A673 (cell line): ENCODE measurements at regions not wholly inside any gene's neighbourhood (a gene's known extent, or its start where the extent isn't known, plus 50 kb on each side); places are given as distances from the start of the nearest gene placed in this dataset.

Experiments used
- BruUV-seq: library from RNA; stranded (reverse); fragments of 400-500 nt; replicated peaks from 2 replicates; lab custom pipeline; 2021; lab: Mats Ljungman, UMichigan
- CTCF ChIA-PET: fragments of 300-600 bp; sonication (Branson Sonifier 250); formaldehyde crosslinking; loops from one replicate; lab custom pipeline; 2022; ENCODE audit warnings: antibody characterized with exemption; lab: Charles Lee
- POLR2A ChIA-PET: fragments of 300-600 bp; sonication (Branson Sonifier 250); formaldehyde crosslinking; loops from one replicate; lab custom pipeline; 2022; ENCODE audit warnings: antibody characterized with exemption; ENCODE audit not compliant: low non-redundant PET; lab: Charles Lee
- DNase-seq: peaks from one replicate; pipeline ENCODE4 v3.0.0-alpha.2; 2015; ENCODE audit warnings: low spot score
- H3K27ac ChIP-seq: fragments of 200-600 bp; sonication (generic); 2 replicates; pipeline ENCODE4 v1.5.1; 2016; ENCODE audit warnings: mixed run types, low read depth, mild to moderate bottlenecking, mixed read lengths, antibody characterized with exemption, low read length; ENCODE audit not compliant: poor library complexity, severe bottlenecking
- H3K27me3 ChIP-seq: fragments of 200-600 bp; sonication (generic); replicated peaks from 2 replicates; pipeline ENCODE4 v1.6.1; 2017; ENCODE audit warnings: mixed run types, low read depth, mild to moderate bottlenecking, mixed read lengths, antibody characterized with exemption, low read length; ENCODE audit not compliant: insufficient read depth, poor library complexity
- H3K36me3 ChIP-seq: fragments of 200-600 bp; sonication (generic); 2 replicates; pipeline ENCODE4 v1.6.1; 2016; ENCODE audit warnings: mixed run types, mild to moderate bottlenecking, mixed read lengths, antibody characterized with exemption, low read length; ENCODE audit not compliant: insufficient read depth, poor library complexity, severe bottlenecking
- H3K4me1 ChIP-seq: fragments of 200-600 bp; sonication (generic); 2 replicates; pipeline ENCODE4 v1.6.1; 2017; ENCODE audit warnings: mixed run types, mild to moderate bottlenecking, mixed read lengths, antibody characterized with exemption, low read length; ENCODE audit not compliant: insufficient read depth, poor library complexity, severe bottlenecking
- H3K4me3 ChIP-seq: fragments of 200-600 bp; sonication (generic); 2 replicates; pipeline ENCODE4 v1.5.1; 2016; ENCODE audit warnings: low read depth, mixed run types, mild to moderate bottlenecking, mixed read lengths, low read length; ENCODE audit not compliant: poor library complexity, severe bottlenecking
- H3K9me3 ChIP-seq: fragments of 200-600 bp; sonication (generic); 2 replicates; pipeline ENCODE4 v1.6.1; 2016; ENCODE audit warnings: mixed run types, low read depth, mild to moderate bottlenecking, mixed read lengths, antibody characterized with exemption, low read length; ENCODE audit not compliant: poor library complexity, severe bottlenecking
- CTCF ChIP-seq: fragments of 300-800, 200-600 bp; sonication (generic); conservative IDR thresholded peaks from 2 replicates; pipeline ENCODE4 v1.5.1; 2017; ENCODE audit warnings: low read depth, mild to moderate bottlenecking, antibody characterized with exemption, low read length, moderate library complexity, mixed read lengths
- EZH2 ChIP-seq: fragments of 200-600 bp; sonication (generic); IDR thresholded peaks from 2 replicates; pipeline ENCODE4 v1.6.1; 2017; ENCODE audit warnings: borderline replicate concordance, low read depth, mild to moderate bottlenecking, mixed read lengths, antibody characterized with exemption, low read length; ENCODE audit not compliant: poor library complexity, severe bottlenecking
- intact Hi-C: fragments of 100-400 bp; cut with micrococcal nuclease; formaldehyde crosslinking; loops from one replicate; pipeline ENCODE4 v1.10.0; 2022; ENCODE audit not compliant: unreplicated experiment

- no peaks in the 10 kb centered on the region for H3K4me1 ChIP-seq
- ChIA-PET CTCF (no interaction called here), POLR2A (interaction anchor here (0.7 kb wide), 1 partner anchor 24 kb away, joined by 8 read pairs; no protein-coding TSS in a partner anchor)
- intact Hi-C loops: no loop called here
- H3K36me3 ChIP-seq: no peaks in the 10 kb centered on the region
- no peaks in the 10 kb centered on the region for H3K27me3 ChIP-seq
- TF ChIP-seq CTCF (no peak), EZH2 (no peak)
- no peak for DNase-seq
- no peak overlapping the region for H3K27ac ChIP-seq
- no peak overlapping the region for H3K4me3 ChIP-seq
- BruUV-seq: no TSS peak
- H3K9me3 ChIP-seq: no peaks in the 10 kb centered on the region
Observed at GRCh38 chr7:85528581-85528980, 341.7 kb upstream of the SEMA3D start.

GRCh38 chr7:85525676-85526075 lies 338.8 kb upstream of the SEMA3D start:
- Histone ChIP-seq H3K27ac (no peak overlapping the region), H3K4me1 (no peaks in the 10 kb centered on the region), H3K27me3 (no peaks in the 10 kb centered on the region), H3K36me3 (no peaks in the 10 kb centered on the region), H3K4me3 (no peak overlapping the region), H3K9me3 (no peaks in the 10 kb centered on the region)
- no peak for DNase-seq
- ChIA-PET CTCF (no interaction called here), POLR2A (no interaction called here)
- TF ChIP-seq CTCF (no peak), EZH2 (no peak)
- intact Hi-C loops: no loop called here
- BruUV-seq: no TSS peak

GRCh38 chr7:85522070-85522469 lies 335.2 kb upstream of the SEMA3D start:
- no peaks in the 10 kb centered on the region for H3K36me3 ChIP-seq
- CTCF ChIA-PET: no interaction called here

GRCh38 chr7:85521108-85521694 lies 334.3 kb upstream of the SEMA3D start:
- H3K4me1 ChIP-seq: no peaks in the 10 kb centered on the region
- ChIA-PET POLR2A (no interaction called here), CTCF (no interaction called here)
- BruUV-seq: no TSS peak
- H3K36me3 ChIP-seq: no peaks in the 10 kb centered on the region
- H3K4me3 ChIP-seq: no peak overlapping the region
- no peak for DNase-seq
- no peaks in the 10 kb centered on the region for H3K27me3 ChIP-seq
- TF ChIP-seq EZH2 (no peak), CTCF (no peak)
- no peaks in the 10 kb centered on the region for H3K9me3 ChIP-seq
- H3K27ac ChIP-seq: no peak overlapping the region
- intact Hi-C loops: no loop called here

More at GRCh38 chr7:85522070-85522469, 335.2 kb upstream of the SEMA3D start:
- H3K4me1 ChIP-seq: no peaks in the 10 kb centered on the region
- H3K27me3 ChIP-seq: no peaks in the 10 kb centered on the region
- intact Hi-C loops: no loop called here
- H3K4me3 ChIP-seq: no peak overlapping the region
- no peak for TF ChIP-seq EZH2
- H3K9me3 ChIP-seq: no peaks in the 10 kb centered on the region
- POLR2A ChIA-PET: no interaction called here
- no peak overlapping the region for H3K27ac ChIP-seq
- DNase-seq: no peak
- BruUV-seq: no TSS peak
